Endothelial cell (in vitro differentiated cells): ENCODE measurements at regions not wholly inside any gene's neighbourhood (a gene's known extent, or its start where the extent isn't known, plus 50 kb on each side); places are given as distances from the start of the nearest gene placed in this dataset.

Experiments
- DNase-seq: peaks from one replicate; pipeline ENCODE4 v3.0.0; 2021; ENCODE audit warnings: low spot score
- H3K27ac Mint-ChIP-seq: one replicate; pipeline ENCODE4 v1.8.0; 2021; ENCODE audit warnings: mixed read lengths, inconsistent platforms; ENCODE audit not compliant: unreplicated experiment
- H3K27me3 Mint-ChIP-seq: one replicate; pipeline ENCODE4 v1.8.0; 2021; ENCODE audit warnings: mild to moderate bottlenecking, moderate library complexity, mixed read lengths, inconsistent platforms; ENCODE audit not compliant: unreplicated experiment
- H3K36me3 Mint-ChIP-seq: one replicate; pipeline ENCODE4 v1.8.0; 2021; ENCODE audit warnings: mild to moderate bottlenecking, low read depth, mixed read lengths, inconsistent platforms; ENCODE audit not compliant: unreplicated experiment
- H3K4me1 Mint-ChIP-seq: one replicate; pipeline ENCODE4 v1.8.0; 2021; ENCODE audit warnings: mild to moderate bottlenecking, mixed read lengths, inconsistent platforms; ENCODE audit not compliant: unreplicated experiment
- H3K4me3 Mint-ChIP-seq: one replicate; pipeline ENCODE4 v1.8.0; 2021; ENCODE audit warnings: mild to moderate bottlenecking, mixed read lengths, inconsistent platforms; ENCODE audit not compliant: unreplicated experiment
- H3K9me3 Mint-ChIP-seq: one replicate; pipeline ENCODE4 v1.8.0; 2021; ENCODE audit warnings: mixed read lengths, inconsistent platforms; ENCODE audit not compliant: unreplicated experiment
- CTCF ChIP-seq: fragments of 200-600 bp; sonication (generic); IDR thresholded peaks from one replicate; pipeline ENCODE4 v1.5.0; 2021; ENCODE audit warnings: antibody characterized with exemption; ENCODE audit not compliant: unreplicated experiment

GRCh38 chr10:111716032-111716431 lies 467.5 kb downstream of the GPAM start:
- peaks cover 6% of the 10 kb centered on the region for H3K36me3 Mint-ChIP-seq

GRCh38 chr10:111724121-111724520 lies 459.4 kb downstream of the GPAM start:
- no peaks in the 10 kb centered on the region for H3K36me3 Mint-ChIP-seq
- H3K27ac Mint-ChIP-seq = no peak overlapping the region
- no peaks in the 10 kb centered on the region for H3K4me1 Mint-ChIP-seq

More at GRCh38 chr10:111716032-111716431, 467.5 kb downstream of the GPAM start:
- Mint-ChIP-seq H3K9me3 (peaks cover 10% of the 10 kb centered on the region), H3K27me3 (no peaks in the 10 kb centered on the region), H3K4me3 (no peak overlapping the region), H3K27ac (no peak overlapping the region), H3K4me1 (no peaks in the 10 kb centered on the region)
- TF ChIP-seq CTCF = no peak
- DNase-seq = no peak

DNA sequence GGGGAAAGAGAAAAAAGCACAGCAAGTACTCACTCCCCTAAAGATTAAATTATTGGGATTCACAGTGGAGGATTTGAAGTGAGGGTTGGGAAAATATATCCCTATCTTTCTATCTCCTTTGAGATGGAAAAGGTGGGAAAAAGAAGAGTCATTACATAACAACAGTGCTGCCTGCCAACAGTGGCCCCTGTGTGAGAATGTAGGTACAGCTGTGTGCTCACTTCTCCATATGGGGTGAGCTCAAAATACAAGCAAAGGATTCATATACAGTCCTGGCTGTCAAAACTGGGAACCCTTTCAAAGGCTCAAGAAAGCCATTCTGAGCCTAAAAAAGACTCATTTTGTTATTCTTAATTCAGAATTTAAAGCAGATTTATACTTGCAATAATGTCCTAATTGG lies 458.5 kb downstream of the GPAM start:
- Mint-ChIP-seq H3K4me1 (no peaks in the 10 kb centered on the region), H3K36me3 (no peaks in the 10 kb centered on the region), H3K27ac (no peak overlapping the region), H3K27me3 (no peaks in the 10 kb centered on the region), H3K9me3 (no peaks in the 10 kb centered on the region), H3K4me3 (no peak overlapping the region)
- DNase-seq = no peak
- TF ChIP-seq CTCF = no peak

More at GRCh38 chr10:111724121-111724520, 459.4 kb downstream of the GPAM start:
- TF ChIP-seq CTCF = no peak
- Mint-ChIP-seq H3K4me3 (no peak overlapping the region), H3K27me3 (no peaks in the 10 kb centered on the region), H3K9me3 (no peaks in the 10 kb centered on the region)
- no peak for DNase-seq

DNA sequence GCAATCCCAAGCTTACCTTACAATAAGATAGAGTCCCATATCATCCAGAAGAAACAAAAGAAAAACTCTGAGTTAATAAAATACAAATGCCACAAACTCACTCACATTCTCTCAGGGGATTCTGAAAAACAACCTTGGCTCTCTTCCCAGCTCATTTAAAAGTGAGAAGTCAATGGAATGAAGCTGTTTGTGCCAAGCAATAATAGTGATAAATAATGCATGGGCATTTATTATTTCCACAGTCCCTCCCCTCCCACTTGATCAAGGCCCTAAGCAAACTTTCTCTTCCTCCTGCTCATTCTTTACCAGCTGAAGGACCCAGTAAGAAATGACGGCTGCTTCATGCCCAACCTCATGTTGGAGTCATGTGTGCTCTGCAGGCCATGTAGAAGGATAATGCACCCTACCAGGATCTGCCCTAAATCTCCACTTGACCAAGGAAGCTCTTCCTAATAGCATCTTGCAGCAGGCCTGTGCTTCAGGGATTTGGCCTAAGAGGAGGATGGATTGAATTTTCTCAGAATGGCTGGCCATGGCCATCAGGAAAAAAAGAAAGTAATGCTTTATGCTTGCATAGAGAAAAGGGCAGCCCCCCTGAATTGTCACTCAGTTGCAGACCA lies 451.3 kb downstream of the GPAM start:
- no peak overlapping the region for H3K27ac Mint-ChIP-seq
- H3K36me3 Mint-ChIP-seq = no peaks in the 10 kb centered on the region
- H3K4me1 Mint-ChIP-seq = peaks cover 5% of the 10 kb centered on the region
- H3K9me3 Mint-ChIP-seq = no peaks in the 10 kb centered on the region
- no peak for TF ChIP-seq CTCF
- H3K4me3 Mint-ChIP-seq = no peak overlapping the region
- DNase-seq = no peak
- no peaks in the 10 kb centered on the region for H3K27me3 Mint-ChIP-seq

- Mint-ChIP-seq H3K9me3 (no peaks in the 10 kb centered on the region), H3K4me3 (no peak overlapping the region), H3K4me1 (peaks cover 5% of the 10 kb centered on the region), H3K27me3 (no peaks in the 10 kb centered on the region), H3K36me3 (no peaks in the 10 kb centered on the region), H3K27ac (no peak overlapping the region)
- no peak for DNase-seq
- TF ChIP-seq CTCF = no peak
These were observed 444.3 kb downstream of the GPAM start for GRCh38 chr10:111739125-111739873.
